HG03439 (cell line): ENCODE measurements at regions not wholly inside any gene's neighbourhood (a gene's known extent, or its start where the extent isn't known, plus 50 kb on each side); places are given as distances from the start of the nearest gene placed in this dataset.
A peak's percentile ranks its signal among the peaks of the same experiment; 100 is the strongest.

ENCODE experiments used
- ATAC-seq: cut with Tn5 transposase; IDR thresholded peaks from one replicate; pipeline ENCODE4 v1.9.1; 2021; ENCODE audit warnings: mild to moderate bottlenecking, moderate library complexity; ENCODE audit not compliant: unreplicated experiment

GRCh38 chrY:12981074-12981473 is 76.4 kb downstream of the DDX3Y start:
- ATAC-seq, result no peak

GRCh38 chrY:12982249-12982829 is 77.7 kb downstream of the DDX3Y start:
- ATAC-seq, result no peak

GRCh38 chrY:12984637-12985344 is 80.1 kb downstream of the DDX3Y start:
- no peak for ATAC-seq

- no peak for ATAC-seq
These were observed 112.8 kb downstream of the DDX3Y start for GRCh38 chrY:13017493-13017892.

- no peak for ATAC-seq
These were observed 114.8 kb downstream of the DDX3Y start for GRCh38 chrY:13019486-13019885.

GRCh38 chrY:13020839-13021238 is 116.2 kb downstream of the DDX3Y start:
- no peak for ATAC-seq

GRCh38 chrY:13023607-13024006 is 118.9 kb downstream of the DDX3Y start:
- no peak for ATAC-seq

GRCh38 chrY:13024447-13024846 is 119.8 kb downstream of the DDX3Y start:
- no peak for ATAC-seq

- no peak for ATAC-seq
These were observed 122.2 kb downstream of the DDX3Y start for GRCh38 chrY:13026906-13027305.

GRCh38 chrY:13040232-13040631 is 135.6 kb downstream of the DDX3Y start:
- ATAC-seq, result no peak

- ATAC-seq, result no peak
These were observed 148.8 kb downstream of the DDX3Y start for GRCh38 chrY:13053501-13053900.

- ATAC-seq, result no peak
These were observed 161.7 kb downstream of the DDX3Y start for GRCh38 chrY:13066372-13066771.

- no peak for ATAC-seq
These were observed 164.0 kb downstream of the DDX3Y start for GRCh38 chrY:13068696-13069095.

GRCh38 chrY:13069111-13069510 is 164.4 kb downstream of the DDX3Y start:
- no peak for ATAC-seq

- no peak for ATAC-seq
These were observed 178.1 kb downstream of the DDX3Y start for GRCh38 chrY:13082748-13083147.

GRCh38 chrY:13091575-13091974 is 186.9 kb downstream of the DDX3Y start:
- ATAC-seq, result no peak

GRCh38 chrY:13092986-13093385 is 188.3 kb downstream of the DDX3Y start:
- no peak for ATAC-seq

GRCh38 chrY:13093461-13093860 is 188.8 kb downstream of the DDX3Y start:
- ATAC-seq, result no peak

GRCh38 chrY:13094411-13094810 is 189.7 kb downstream of the DDX3Y start:
- ATAC-seq, result no peak

GRCh38 chrY:13094904-13095600 is 190.4 kb downstream of the DDX3Y start:
- no peak for ATAC-seq

GRCh38 chrY:13126881-13127456 is 222.3 kb downstream of the DDX3Y start:
- peak; percentile 92 for ATAC-seq

GRCh38 chrY:13127476-13127875 is 222.8 kb downstream of the DDX3Y start:
- ATAC-seq, result peak; percentile 80
